Muscle layer of duodenum (tissue), 2 donors: ENCODE measurements at regions not wholly inside any gene's neighbourhood (a gene's known extent, or its start where the extent isn't known, plus 50 kb on each side); places are given as distances from the start of the nearest gene placed in this dataset.
A peak's percentile ranks its signal among the peaks of the same experiment; 100 is the strongest.
"Not testable (repeated sequence)": the region's sequence is repeated elsewhere in the genome, so short reads cannot be mapped to it uniquely, and the experiment has no call there.

Experiments used
- H3K27ac ChIP-seq: one replicate; pipeline ENCODE4 v1.7.0; 2013; ENCODE audit warnings: mild to moderate bottlenecking, low read length
- H3K27me3 ChIP-seq: one replicate; pipeline ENCODE4 v1.7.0; 2013; ENCODE audit warnings: low read depth, mild to moderate bottlenecking, control low read depth, low read length
- H3K36me3 ChIP-seq, 2 donors: one replicate each; pipeline ENCODE4 v1.7.0; 2013; ENCODE audit warnings: low read length in 2 of 2, control low read depth in 1 of 2, mild to moderate bottlenecking in 1 of 2; ENCODE audit not compliant: insufficient read depth in 2 of 2, control insufficient read depth in 1 of 2
- H3K4me1 ChIP-seq, 2 donors: one replicate each; pipeline ENCODE4 v1.7.0; 2013; ENCODE audit warnings: low read length in 2 of 2, mild to moderate bottlenecking in 2 of 2, control low read depth in 1 of 2, moderate library complexity in 1 of 2; ENCODE audit not compliant: insufficient read depth in 2 of 2, control insufficient read depth in 1 of 2
- H3K4me3 ChIP-seq, 2 donors: one replicate each; pipeline ENCODE4 v1.7.0; 2013; ENCODE audit warnings: low read length in 2 of 2, low read depth in 1 of 2, mild to moderate bottlenecking in 1 of 2
- H3K9me3 ChIP-seq, 2 donors: one replicate each; pipeline ENCODE4 v1.7.0; 2013; ENCODE audit warnings: low read length in 2 of 2, control low read depth in 1 of 2, mild to moderate bottlenecking in 1 of 2; ENCODE audit not compliant: control insufficient read depth in 1 of 2
- donor health status: healthy.

DNA sequence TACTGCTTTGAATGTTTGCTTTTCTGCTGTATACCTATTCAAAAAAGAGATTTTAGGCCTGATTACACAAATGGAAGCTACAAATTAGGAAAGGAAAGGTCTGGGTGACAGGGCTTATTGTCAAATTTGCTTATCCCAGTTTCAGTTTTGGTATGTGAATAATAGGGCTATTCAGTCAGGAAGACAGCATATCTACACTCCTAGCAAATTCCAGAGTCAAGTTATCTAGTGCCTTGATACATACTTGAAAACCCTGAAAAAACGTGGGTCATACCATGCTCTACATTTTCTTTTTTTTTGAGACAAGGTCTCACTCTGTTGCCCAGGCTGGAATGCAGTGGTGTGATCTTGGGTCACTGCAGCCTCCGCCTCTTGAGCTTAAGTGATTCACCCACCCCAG lies 59.2 kb upstream of the CCDC180 start:
- H3K4me1 ChIP-seq, result not testable (repeated sequence)

DNA sequence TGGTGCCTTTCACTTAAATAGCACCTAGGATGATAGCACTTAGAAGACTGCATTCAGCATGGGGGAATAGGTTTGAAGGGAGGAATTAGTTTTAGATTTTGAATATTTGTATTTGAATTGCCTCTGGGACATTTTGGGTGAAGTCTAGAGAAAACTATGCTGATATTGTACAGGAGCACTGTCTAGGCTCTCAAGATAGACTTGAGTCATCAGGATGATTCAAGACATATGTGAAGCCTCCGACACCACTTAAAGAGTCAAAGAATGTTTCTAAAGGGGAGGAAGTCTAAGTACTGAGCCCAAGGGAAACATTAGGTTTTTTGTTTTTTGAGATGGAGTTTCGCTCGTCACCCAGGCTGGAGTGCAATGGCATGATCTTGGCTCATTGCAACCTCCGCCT lies 63.9 kb upstream of the CCDC180 start:
- H3K4me3 ChIP-seq, result no peak overlapping the region
- no peak overlapping the region for H3K27ac ChIP-seq
- peaks cover 0 to 12% of the 10 kb centered on the region in 2 donors for H3K4me1 ChIP-seq
- H3K36me3 ChIP-seq, result no peaks in the 10 kb centered on the region
- H3K27me3 ChIP-seq, result no peaks in the 10 kb centered on the region
- no peaks in the 10 kb centered on the region for H3K9me3 ChIP-seq

More for the DNA sequence above, 59.2 kb upstream of the CCDC180 start:
- H3K9me3 ChIP-seq, H3K36me3 ChIP-seq, H3K27ac ChIP-seq, H3K4me3 ChIP-seq, H3K27me3 ChIP-seq: not testable (repeated sequence)

DNA sequence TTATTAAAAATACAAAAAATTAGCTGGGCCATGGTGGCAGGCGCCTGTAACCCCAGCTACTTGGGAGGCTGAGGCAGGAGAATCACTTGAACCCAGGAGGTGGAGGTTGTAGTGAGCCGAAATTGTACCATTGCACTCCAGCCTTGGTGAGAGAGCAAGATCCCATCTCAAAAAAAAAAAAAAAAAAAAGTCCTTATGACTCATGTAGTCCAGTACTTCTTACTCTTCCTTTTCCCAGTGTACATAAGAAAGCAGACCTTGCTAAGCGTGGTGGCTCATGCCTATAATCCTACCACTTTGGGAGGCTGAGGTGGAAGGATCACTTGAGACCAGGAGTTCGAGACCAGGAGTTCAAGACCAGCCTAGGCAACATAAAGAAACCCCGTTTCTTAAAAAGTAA lies 66.0 kb upstream of the CCDC180 start:
- H3K9me3 ChIP-seq, H3K27ac ChIP-seq, H3K4me3 ChIP-seq, H3K27me3 ChIP-seq, H3K36me3 ChIP-seq: not testable (repeated sequence)
- peaks cover 0 to 12% of the 10 kb centered on the region in 2 donors for H3K4me1 ChIP-seq

GRCh38 chr9:97237951-97238889 lies 69.2 kb upstream of the CCDC180 start:
- Histone ChIP-seq H3K36me3 (no peaks in the 10 kb centered on the region), H3K4me1 (peaks cover 0 to 12% of the 10 kb centered on the region in 2 donors), H3K27ac (peak overlapping the region; percentile 72), H3K4me3 (peak overlapping the region; percentile 86 to 94), H3K9me3 (no peaks in the 10 kb centered on the region), H3K27me3 (no peaks in the 10 kb centered on the region)

- no peaks in the 10 kb centered on the region for H3K36me3 ChIP-seq
- no peaks in the 10 kb centered on the region for H3K9me3 ChIP-seq
- peak overlapping the region in 1 of 2 donors; percentile 94 for H3K4me3 ChIP-seq
- H3K27ac ChIP-seq, result no peak overlapping the region
- H3K27me3 ChIP-seq, result no peaks in the 10 kb centered on the region
- peaks cover 0 to 12% of the 10 kb centered on the region in 2 donors for H3K4me1 ChIP-seq
These were observed 70.1 kb upstream of the CCDC180 start for GRCh38 chr9:97237311-97237786.

DNA sequence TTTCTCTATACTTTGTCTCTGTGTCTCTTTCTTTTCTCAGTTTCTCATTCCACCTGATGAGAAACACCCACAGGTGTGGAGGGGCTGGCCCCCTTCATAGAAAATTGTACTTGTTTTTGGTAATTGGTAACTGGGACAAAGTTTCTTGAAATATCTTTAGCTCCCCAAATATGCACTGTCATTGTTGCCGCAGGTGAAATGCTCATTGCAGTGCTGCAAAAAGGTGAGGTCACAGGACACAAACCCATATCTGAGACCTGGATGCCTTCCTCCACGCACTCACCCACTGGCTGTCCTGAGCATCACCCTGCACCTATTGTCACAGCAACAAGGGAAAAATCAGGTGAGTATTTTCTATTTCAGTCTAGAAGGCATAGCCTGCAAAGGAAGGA lies 74.5 kb upstream of the CCDC180 start:
- H3K4me1 ChIP-seq, H3K4me3 ChIP-seq, H3K27me3 ChIP-seq, H3K9me3 ChIP-seq, H3K36me3 ChIP-seq, H3K27ac ChIP-seq: not testable (repeated sequence)

GRCh38 chr9:97232060-97233008 lies 75.1 kb upstream of the CCDC180 start:
- not testable (repeated sequence) for H3K36me3 ChIP-seq

GRCh38 chr9:97222393-97222792 lies 85.1 kb upstream of the CCDC180 start:
- H3K36me3 ChIP-seq, H3K27ac ChIP-seq, H3K4me3 ChIP-seq, H3K9me3 ChIP-seq: not testable (repeated sequence)
- H3K4me1 ChIP-seq, result peaks cover 0 to 15% of the 10 kb centered on the region in 2 donors
- peaks cover 30% of the 10 kb centered on the region for H3K27me3 ChIP-seq

More at GRCh38 chr9:97232060-97233008, 75.1 kb upstream of the CCDC180 start:
- not testable (repeated sequence) for H3K4me3 ChIP-seq, H3K9me3 ChIP-seq, H3K4me1 ChIP-seq, H3K27ac ChIP-seq, H3K27me3 ChIP-seq

DNA sequence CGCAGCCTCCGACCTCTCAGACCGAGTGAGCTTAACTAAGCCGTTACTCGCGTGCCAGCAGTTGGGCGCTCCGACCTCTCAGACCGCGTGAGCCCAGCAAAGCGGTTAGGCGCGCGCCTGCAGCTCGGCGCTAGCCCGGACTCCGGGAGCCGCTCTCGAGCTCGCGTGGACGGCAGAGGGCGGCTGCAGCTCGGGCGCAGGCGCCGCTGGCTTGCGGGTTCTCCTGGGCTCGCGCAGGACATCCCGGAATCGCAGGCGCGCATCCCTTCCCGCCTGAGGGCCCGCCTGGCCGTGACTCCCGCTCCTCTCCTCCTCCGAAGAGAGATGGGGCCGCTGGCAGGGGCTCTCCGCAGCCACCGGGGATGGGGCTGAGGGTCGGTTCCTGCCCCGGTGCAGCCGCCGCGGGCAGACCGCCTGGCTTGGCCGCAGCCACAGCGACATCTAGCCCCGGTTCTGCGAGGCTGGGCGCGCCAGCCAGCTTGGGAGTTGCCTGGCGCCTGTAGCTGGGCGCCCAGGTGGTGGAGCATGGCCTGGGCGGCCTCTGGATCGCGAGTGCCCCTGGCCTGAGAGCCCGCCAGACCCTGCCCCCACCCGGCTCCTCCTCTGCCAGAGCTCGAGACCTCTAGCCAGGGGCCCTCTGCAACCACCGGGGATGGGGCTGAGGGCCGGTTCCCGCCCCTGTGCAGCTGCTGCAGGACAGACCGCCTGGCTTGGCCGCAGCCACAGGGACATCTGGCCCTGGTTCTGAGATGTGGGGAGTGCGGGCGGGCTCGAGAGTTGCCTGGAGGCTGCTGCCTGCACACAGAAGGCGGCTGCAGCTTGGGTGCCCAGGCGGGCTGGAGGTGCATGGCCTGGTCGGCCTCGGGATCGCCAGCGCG lies 85.7 kb upstream of the CCDC180 start:
- not testable (repeated sequence) for H3K36me3 ChIP-seq
- H3K27me3 ChIP-seq, result peaks cover 30% of the 10 kb centered on the region

GRCh38 chr9:97220894-97221477 lies 86.5 kb upstream of the CCDC180 start:
- peak overlapping the region in 1 of 2 donors; percentile 53 for H3K4me3 ChIP-seq

More for the DNA sequence above, 85.7 kb upstream of the CCDC180 start:
- not testable (repeated sequence) for H3K9me3 ChIP-seq, H3K27ac ChIP-seq
- Histone ChIP-seq H3K4me1 (peaks cover 0 to 15% of the 10 kb centered on the region in 2 donors), H3K4me3 (peak overlapping the region in 1 of 2 donors; percentile 53)

More at GRCh38 chr9:97220894-97221477, 86.5 kb upstream of the CCDC180 start:
- Histone ChIP-seq H3K27me3 (peaks cover 30% of the 10 kb centered on the region), H3K4me1 (peaks cover 0 to 15% of the 10 kb centered on the region in 2 donors), H3K9me3 (no peaks in the 10 kb centered on the region), H3K27ac (no peak overlapping the region), H3K36me3 (no peaks in the 10 kb centered on the region)
